ENCODE measurements at regions not wholly inside any gene's neighbourhood (a gene's known extent, or its start where the extent isn't known, plus 50 kb on each side); places are given as distances from the start of the nearest gene placed in this dataset.

- TF ChIP-seq ZNF184 (tag by site-specific recombination; IDR thresholded peaks at IDR 0.05) (no peak), ZNF114 (tag by site-specific recombination; IDR thresholded peaks at IDR 0.05) (no peak), GLI4 (tag by site-specific recombination; IDR thresholded peaks at IDR 0.05) (no peak), ZFP41 (tag by site-specific recombination; IDR thresholded peaks at IDR 0.05; ENCODE audit: borderline replicate concordance) (no peak), PRDM10 (tag by site-specific recombination; IDR thresholded peaks at IDR 0.05) (no peak), ZNF433 (tag by site-specific recombination; IDR thresholded peaks at IDR 0.05; ENCODE audit: low read depth) (no peak), CTCF (tag by site-specific recombination; IDR thresholded peaks at IDR 0.05) (no peak)
These were observed 394.6 kb downstream of the GABRB3 start for GRCh38 chr15:26378304-26378703.

Data from HEK293 (cell line).